Uterus (tissue), 2 donors: ENCODE measurements at regions not wholly inside any gene's neighbourhood (a gene's known extent, or its start where the extent isn't known, plus 50 kb on each side); places are given as distances from the start of the nearest gene placed in this dataset.
"Not testable (repeated sequence)": the region's sequence is repeated elsewhere in the genome, so short reads cannot be mapped to it uniquely, and the experiment has no call there.

ENCODE experiments used
- POLR2A ChIP-seq, 2 donors: fragments of 450-650 bp; IDR thresholded peaks; one replicate each; pipeline ENCODE4 v1.6.1; 2016; ENCODE audit warnings: antibody characterized with exemption in 2 of 2, mild to moderate bottlenecking in 1 of 2, moderate library complexity in 1 of 2
- TF ChIP-seq, protein P1 (sequence below), 4 experiments: fragments of 200-600 bp in 2 of 4; fragments of 450-650 bp in 2 of 4; sonication (generic) in 2 of 4; IDR thresholded peaks; one replicate each; pipeline ENCODE4 v1.5.1; 2016 to 2019; ENCODE audit warnings: antibody characterized with exemption in 4 of 4, mild to moderate bottlenecking in 2 of 4, moderate library complexity in 1 of 4

DNA sequence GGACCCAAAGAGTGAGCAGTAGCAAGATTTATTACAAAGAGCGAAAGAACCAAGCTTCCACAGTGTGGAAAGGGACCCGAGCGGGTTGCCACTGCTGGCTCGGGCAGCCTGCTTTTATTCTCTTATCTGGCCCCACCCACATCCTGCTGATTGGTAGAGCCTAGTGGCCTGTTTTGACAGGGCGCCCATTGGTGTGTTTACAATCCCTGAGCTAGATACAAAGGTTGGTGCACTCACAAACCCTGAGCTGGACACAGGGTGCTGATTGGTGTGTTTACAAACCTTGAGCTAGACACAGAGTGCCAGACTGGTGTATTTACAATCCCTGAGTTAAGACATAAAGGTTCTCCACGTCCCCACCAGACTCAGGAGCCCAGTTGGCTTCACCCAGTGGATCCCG, 676.9 kb downstream of the SI start:
- not testable (repeated sequence) for TF ChIP-seq POLR2A (IDR thresholded peaks at IDR 0.05)
- TF ChIP-seq, protein P1, sequence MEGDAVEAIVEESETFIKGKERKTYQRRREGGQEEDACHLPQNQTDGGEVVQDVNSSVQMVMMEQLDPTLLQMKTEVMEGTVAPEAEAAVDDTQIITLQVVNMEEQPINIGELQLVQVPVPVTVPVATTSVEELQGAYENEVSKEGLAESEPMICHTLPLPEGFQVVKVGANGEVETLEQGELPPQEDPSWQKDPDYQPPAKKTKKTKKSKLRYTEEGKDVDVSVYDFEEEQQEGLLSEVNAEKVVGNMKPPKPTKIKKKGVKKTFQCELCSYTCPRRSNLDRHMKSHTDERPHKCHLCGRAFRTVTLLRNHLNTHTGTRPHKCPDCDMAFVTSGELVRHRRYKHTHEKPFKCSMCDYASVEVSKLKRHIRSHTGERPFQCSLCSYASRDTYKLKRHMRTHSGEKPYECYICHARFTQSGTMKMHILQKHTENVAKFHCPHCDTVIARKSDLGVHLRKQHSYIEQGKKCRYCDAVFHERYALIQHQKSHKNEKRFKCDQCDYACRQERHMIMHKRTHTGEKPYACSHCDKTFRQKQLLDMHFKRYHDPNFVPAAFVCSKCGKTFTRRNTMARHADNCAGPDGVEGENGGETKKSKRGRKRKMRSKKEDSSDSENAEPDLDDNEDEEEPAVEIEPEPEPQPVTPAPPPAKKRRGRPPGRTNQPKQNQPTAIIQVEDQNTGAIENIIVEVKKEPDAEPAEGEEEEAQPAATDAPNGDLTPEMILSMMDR (IDR thresholded peaks at IDR 0.05), result not testable (repeated sequence)
